Suprapubic skin (tissue), 4 donors: ENCODE measurements at regions not wholly inside any gene's neighbourhood (a gene's known extent, or its start where the extent isn't known, plus 50 kb on each side); places are given as distances from the start of the nearest gene placed in this dataset.

Experiments
- DNase-seq, 2 donors: peaks; one replicate each; pipeline ENCODE4 v3.0.0-alpha.2; 2019; ENCODE audit warnings: low spot score in 2 of 2
- H3K27ac ChIP-seq: fragments of 200-600 bp; sonication (generic); one replicate; pipeline ENCODE4 v1.5.1; 2019
- H3K27me3 ChIP-seq: fragments of 200-600 bp; sonication (generic); one replicate; pipeline ENCODE4 v1.5.1; 2019
- H3K36me3 ChIP-seq: fragments of 200-600 bp; sonication (generic); one replicate; pipeline ENCODE4 v1.5.1; 2019
- H3K4me1 ChIP-seq: fragments of 200-600 bp; sonication (generic); one replicate; pipeline ENCODE4 v1.5.1; 2019
- H3K4me3 ChIP-seq: fragments of 200-600 bp; sonication (generic); one replicate; pipeline ENCODE4 v1.5.1; 2019; ENCODE audit warnings: mild to moderate bottlenecking
- H3K9me3 ChIP-seq: fragments of 200-600 bp; sonication (generic); one replicate; pipeline ENCODE4 v1.5.1; 2019
- EP300 ChIP-seq: sonication (generic); formaldehyde crosslinking; IDR thresholded peaks from one replicate; pipeline ENCODE4 v1.6.1; 2017; ENCODE audit warnings: antibody characterized with exemption
- POLR2A ChIP-seq, 2 donors: fragments of 450-650 bp; IDR thresholded peaks; one replicate each; pipeline ENCODE4 v1.6.1; 2017; ENCODE audit warnings: antibody characterized with exemption in 2 of 2, mild to moderate bottlenecking in 2 of 2, moderate library complexity in 2 of 2
- POLR2AphosphoS5 ChIP-seq, 3 donors: sonication (generic); formaldehyde crosslinking; IDR thresholded peaks; one replicate each; pipeline ENCODE4 v1.6.1; 2017; ENCODE audit warnings: antibody characterized with exemption in 3 of 3
- WGBS: methylation state at CpG from one replicate; pipeline ENCODE4 v1.1.5; 2018; 5-methylcytosine and 5-hydroxymethylcytosine counted together
- TF ChIP-seq, protein P1 (sequence below), 2 donors: fragments of 200-600 bp in 1 of 2; fragments of 450-650 bp in 1 of 2; sonication (generic) in 1 of 2; IDR thresholded peaks; one replicate each; pipeline ENCODE4 v1.5.1; 2016 to 2019; ENCODE audit warnings: antibody characterized with exemption in 2 of 2, mild to moderate bottlenecking in 1 of 2, moderate library complexity in 1 of 2

DNA sequence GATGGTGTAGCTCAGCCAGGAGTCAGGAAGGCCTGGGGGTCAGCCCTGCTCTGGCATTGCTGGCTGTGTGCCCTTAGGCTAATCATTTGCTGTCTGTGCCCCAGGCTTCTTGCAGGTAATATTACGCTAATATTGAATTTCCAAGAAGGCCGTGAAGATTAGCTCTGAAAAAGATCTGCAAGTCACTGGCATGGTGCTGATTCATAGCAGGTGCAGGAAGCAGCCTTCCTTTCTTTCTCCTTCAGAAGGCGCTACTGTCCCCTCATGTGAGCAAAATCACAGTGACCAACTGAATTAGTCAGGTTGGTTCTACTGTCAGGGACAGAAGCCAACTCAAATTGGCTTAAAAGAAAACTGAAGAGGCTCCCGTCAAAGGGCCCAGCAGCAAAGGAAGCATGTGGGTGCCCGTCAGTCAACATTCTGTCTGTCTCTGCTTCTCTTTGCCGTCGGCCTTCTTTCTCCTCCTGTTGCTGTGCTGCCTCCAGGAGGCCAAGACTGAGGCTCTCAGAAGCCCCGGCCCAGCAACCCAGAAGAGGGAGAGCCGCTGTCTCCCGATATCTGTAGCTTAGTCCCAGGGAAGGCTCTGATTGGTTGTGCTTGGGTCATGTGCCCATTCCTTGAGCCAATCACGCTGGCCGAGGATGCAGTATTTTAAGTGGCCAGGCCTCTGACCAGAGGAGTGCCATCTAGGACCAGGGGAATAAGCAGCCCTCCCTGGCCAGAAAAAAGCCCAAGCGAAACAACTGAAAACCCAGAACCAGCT, 67.8 kb upstream of the NEURL1B start:
- 85% methylated on average over 13 of the region's 13 CpGs for WGBS
- Histone ChIP-seq H3K27me3 (no peaks in the 10 kb centered on the region), H3K36me3 (no peaks in the 10 kb centered on the region), H3K4me3 (no peak overlapping the region), H3K4me1 (peaks cover 22% of the 10 kb centered on the region), H3K9me3 (no peaks in the 10 kb centered on the region), H3K27ac (no peak overlapping the region)
- TF ChIP-seq, protein P1, sequence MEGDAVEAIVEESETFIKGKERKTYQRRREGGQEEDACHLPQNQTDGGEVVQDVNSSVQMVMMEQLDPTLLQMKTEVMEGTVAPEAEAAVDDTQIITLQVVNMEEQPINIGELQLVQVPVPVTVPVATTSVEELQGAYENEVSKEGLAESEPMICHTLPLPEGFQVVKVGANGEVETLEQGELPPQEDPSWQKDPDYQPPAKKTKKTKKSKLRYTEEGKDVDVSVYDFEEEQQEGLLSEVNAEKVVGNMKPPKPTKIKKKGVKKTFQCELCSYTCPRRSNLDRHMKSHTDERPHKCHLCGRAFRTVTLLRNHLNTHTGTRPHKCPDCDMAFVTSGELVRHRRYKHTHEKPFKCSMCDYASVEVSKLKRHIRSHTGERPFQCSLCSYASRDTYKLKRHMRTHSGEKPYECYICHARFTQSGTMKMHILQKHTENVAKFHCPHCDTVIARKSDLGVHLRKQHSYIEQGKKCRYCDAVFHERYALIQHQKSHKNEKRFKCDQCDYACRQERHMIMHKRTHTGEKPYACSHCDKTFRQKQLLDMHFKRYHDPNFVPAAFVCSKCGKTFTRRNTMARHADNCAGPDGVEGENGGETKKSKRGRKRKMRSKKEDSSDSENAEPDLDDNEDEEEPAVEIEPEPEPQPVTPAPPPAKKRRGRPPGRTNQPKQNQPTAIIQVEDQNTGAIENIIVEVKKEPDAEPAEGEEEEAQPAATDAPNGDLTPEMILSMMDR (IDR thresholded peaks at IDR 0.05), result no peak
- DNase-seq, result no peak

DNA sequence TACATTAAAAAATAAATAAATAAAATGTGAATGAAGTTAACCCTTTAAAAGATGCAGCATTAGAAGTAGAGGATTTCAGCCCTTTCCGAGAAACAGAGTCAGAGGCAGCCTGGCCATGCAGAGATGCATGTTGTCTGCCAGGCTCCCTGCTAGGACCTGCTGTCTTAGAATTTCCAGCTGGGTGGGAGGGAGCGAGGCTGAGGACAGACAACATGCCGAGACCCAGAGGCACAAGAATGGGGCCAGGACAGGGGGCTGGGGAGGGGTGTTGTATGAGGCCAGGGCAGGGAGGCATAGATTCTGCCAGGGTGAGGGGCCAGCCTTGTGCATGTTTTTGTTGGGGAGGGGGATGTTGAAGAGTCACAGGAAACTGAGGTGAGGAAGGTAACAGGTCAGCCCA, 68.6 kb upstream of the NEURL1B start:
- H3K27ac ChIP-seq, result no peak overlapping the region
- H3K9me3 ChIP-seq, result no peaks in the 10 kb centered on the region
- H3K4me3 ChIP-seq, result no peak overlapping the region
- DNase-seq, result no peak
- H3K36me3 ChIP-seq, result no peaks in the 10 kb centered on the region
- peaks cover 22% of the 10 kb centered on the region for H3K4me1 ChIP-seq
- TF ChIP-seq, protein P1 (IDR thresholded peaks at IDR 0.05), result no peak
- TF ChIP-seq EP300 (no peak), POLR2AphosphoS5 (IDR thresholded peaks at IDR 0.05) (no peak), POLR2A (IDR thresholded peaks at IDR 0.05) (no peak)
- 80% methylated on average over 3 of the region's 3 CpGs for WGBS
- H3K27me3 ChIP-seq, result no peaks in the 10 kb centered on the region

DNA sequence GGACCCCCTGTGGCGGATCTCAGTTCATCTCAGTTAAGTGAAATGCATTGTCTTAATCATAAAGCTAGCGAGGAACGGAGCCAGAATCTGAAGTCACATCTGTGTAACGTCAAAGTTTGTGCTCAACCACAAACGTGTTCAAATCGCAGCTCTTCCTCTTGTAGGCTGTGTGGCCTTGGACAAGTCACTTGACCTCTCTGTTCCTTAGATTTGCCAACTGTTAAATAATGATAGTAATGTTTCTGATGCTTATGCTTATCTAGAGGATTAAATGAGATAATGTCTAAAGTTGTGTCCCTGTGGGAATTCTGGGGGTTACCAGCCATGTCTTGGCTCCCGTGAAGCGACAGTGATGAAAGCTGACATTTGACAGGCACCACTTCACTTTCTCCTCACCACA, 69.2 kb upstream of the NEURL1B start:
- no peak for DNase-seq
- no peaks in the 10 kb centered on the region for H3K9me3 ChIP-seq
- WGBS, result 75% methylated on average over 8 of the region's 8 CpGs
- H3K27ac ChIP-seq, result no peak overlapping the region
- H3K4me3 ChIP-seq, result no peak overlapping the region
- H3K4me1 ChIP-seq, result peaks cover 22% of the 10 kb centered on the region
- TF ChIP-seq POLR2A (IDR thresholded peaks at IDR 0.05), result no peak
- no peaks in the 10 kb centered on the region for H3K27me3 ChIP-seq
- no peaks in the 10 kb centered on the region for H3K36me3 ChIP-seq

DNA sequence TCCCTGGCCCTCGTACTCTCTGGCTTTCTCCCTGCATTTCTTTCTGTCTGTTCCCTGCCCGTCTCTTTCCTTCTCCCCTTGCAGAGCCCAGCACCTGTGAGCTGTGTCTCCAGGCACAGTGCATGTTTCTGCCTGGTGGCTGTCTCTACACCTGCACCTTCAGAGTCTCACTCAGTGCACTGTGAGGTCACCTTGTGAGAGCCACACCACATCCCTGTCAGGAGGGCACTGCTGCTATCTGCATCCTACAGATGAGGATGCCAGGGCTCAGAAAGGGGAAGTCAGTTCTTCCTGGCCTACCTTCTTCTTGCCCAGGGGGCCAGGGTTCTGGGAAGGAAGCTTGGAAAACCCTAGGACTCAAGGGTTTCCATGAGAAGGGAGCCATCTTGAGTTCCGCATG, 69.7 kb upstream of the NEURL1B start:
- no peak for DNase-seq
- no peak overlapping the region for H3K27ac ChIP-seq
- WGBS, result 59% methylated on average over 3 of the region's 3 CpGs
- H3K4me1 ChIP-seq, result peaks cover 22% of the 10 kb centered on the region
- no peak overlapping the region for H3K4me3 ChIP-seq
- no peaks in the 10 kb centered on the region for H3K27me3 ChIP-seq
- TF ChIP-seq POLR2AphosphoS5 (IDR thresholded peaks at IDR 0.05) (no peak), EP300 (no peak), POLR2A (IDR thresholded peaks at IDR 0.05) (no peak)
- TF ChIP-seq, protein P1 (IDR thresholded peaks at IDR 0.05), result no peak
- H3K36me3 ChIP-seq, result no peaks in the 10 kb centered on the region
- no peaks in the 10 kb centered on the region for H3K9me3 ChIP-seq

DNA sequence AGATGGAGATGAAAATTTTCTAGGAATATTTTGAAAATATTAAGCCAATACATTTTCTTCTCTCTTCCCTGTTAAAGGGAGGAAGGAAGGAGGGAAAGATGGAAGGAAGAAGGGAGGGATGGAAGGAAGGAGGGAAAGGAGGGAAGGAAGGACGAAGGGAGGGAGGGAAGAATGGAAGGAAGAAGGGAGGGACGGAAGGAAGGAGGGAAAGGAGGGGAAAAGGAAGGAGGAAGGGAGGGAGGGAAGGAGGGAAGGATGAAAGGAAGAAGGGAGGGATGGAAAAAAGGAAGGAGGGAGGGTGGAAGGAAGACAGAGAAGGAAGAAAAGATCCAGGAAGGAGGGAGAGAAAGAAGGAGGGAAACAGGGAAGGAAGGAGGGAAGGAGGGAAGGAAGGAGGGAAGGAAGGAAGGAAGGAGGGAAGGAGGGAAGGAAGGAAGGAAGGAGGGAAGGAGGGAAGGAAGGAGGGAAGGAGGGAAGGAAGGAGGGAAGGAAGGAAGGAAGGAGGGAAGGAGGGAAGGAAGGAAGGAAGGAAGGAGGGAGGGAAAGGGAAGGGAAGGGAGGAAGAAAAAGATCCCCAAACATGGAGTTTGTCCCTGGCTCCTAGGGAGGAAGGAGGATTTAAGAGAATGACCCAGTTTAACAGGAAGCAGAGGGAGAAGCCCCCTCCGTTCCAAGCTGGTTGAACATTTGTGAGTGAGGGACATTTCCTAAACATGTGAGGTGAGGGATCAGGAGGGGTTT, 70.3 kb upstream of the NEURL1B start:
- Histone ChIP-seq H3K4me3 (no peak overlapping the region), H3K36me3 (no peaks in the 10 kb centered on the region), H3K27ac (no peak overlapping the region), H3K9me3 (no peaks in the 10 kb centered on the region), H3K4me1 (peaks cover 22% of the 10 kb centered on the region), H3K27me3 (no peaks in the 10 kb centered on the region)
- TF ChIP-seq EP300, result no peak
- TF ChIP-seq POLR2A (IDR thresholded peaks at IDR 0.05), result no peak
- TF ChIP-seq POLR2AphosphoS5 (IDR thresholded peaks at IDR 0.05), result no peak
- TF ChIP-seq, protein P1 (IDR thresholded peaks at IDR 0.05), result no peak
- no peak for DNase-seq
- 78% methylated on average over 3 of the region's 3 CpGs for WGBS
